Putamen (tissue), 1 donor: ENCODE measurements at regions not wholly inside any gene's neighbourhood (a gene's known extent, or its start where the extent isn't known, plus 50 kb on each side); places are given as distances from the start of the nearest gene placed in this dataset.

Experiments
- DNase-seq: peaks from one replicate; pipeline ENCODE4 v3.0.0-alpha.2; 2016; ENCODE audit warnings: low spot score

DNA sequence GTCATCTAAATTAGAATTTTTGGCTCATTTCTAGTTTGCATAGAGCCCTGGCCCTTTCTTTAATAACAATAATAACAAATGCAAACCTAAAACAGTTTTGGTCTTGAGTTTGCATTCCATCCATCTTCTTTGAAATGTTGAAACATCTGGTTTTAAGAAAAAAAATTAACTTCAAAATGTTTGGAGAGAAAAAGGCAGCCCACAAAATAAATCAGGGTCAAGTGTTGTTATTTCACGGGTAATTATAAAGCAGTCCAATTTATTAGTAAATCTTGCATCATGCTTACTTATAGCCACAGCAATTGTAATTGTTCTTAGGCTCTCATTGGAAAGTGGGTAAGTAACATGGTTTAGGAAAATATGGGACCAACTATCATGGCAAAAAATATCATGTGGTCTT lies 247.0 kb upstream of the MEF2C start:
- DNase-seq: no peak

DNA sequence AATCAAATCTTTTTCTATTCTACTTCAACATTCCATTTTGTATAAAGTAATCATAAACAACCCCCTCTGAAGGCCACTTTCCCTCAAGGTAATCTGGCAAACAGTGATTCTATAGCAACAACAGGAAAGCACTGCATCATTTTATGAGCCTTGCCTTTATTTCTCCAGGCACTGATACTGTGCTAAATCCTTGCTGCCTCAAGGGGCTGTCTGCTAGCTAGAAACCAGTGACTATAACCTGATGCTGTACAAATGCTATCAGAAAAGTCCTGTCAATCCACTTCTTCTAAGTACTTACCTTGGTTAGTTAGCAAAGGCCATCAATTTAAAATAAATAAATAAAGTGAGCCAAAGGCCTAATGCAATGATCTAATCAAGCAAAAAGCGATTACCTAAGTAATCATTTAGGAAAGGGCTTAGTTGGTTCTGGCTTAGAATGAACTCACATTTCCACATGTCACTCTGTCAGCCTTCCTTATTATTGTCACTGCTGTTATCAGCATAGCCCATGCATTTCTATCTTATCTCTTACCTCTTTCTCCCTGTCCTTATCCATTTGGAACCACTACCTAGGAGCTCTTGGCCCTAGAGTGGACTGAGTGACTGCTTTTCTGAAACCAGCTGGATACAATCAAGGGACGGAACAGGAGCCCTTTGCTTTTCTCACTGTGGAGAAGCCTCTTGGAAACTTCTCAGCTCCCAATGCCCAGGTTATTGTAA lies 246.1 kb upstream of the MEF2C start:
- no peak for DNase-seq

DNA sequence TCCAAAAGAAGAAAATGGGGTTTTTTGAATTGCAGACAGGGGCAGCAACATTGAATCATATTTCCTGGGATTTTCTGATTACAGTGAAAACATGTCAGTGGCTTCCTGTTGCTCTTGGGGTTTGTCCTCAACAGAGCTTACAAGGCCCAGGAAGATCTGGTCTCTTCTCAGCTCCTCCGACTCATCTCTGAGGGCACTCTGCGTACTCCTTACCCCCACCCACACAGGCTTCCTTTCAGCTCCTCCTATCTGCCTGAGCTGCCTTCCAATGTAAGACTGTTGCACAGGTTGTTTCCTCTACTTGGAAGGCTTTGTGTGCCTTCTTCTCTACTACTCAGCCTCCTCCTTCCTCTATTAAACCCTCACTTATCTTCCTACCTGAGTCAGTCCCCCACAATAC lies 245.1 kb upstream of the MEF2C start:
- DNase-seq: no peak

DNA sequence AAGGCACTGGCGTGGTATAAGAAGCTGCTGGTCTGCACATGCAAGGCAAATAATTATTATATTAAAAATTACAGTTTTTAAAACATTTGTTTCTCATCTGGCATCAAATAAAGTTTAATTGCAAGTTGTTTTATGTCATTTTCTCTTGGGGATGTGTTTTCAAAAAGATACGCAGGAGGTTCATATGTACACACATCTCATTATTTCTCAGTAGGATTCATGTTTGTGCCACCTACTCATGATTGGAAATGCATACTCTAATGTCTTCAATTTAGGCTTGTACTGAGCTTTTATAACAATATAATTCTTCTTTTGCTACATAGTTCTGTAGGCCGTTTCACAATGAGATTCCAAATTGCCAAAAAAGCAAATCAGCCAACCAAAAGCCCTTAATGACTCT lies 244.2 kb upstream of the MEF2C start:
- DNase-seq: no peak

DNA sequence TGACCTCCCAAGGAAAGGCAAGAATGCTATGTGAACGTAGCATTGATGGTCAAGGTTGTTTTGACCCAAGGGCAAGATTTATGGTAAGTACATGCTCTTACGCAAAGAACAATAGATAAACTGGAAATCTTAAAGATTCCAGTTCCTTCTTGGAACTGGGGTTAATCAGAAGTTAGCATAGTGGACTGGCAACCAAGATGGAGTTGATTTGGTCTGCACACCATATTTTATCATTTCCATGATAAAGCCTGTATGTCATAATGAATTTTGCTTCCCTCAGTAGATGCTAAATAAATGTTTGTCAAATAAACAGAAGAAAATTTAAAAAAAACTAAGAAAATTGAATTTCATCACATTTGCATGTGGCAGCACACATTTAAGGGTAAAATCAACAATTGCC lies 242.4 kb upstream of the MEF2C start:
- DNase-seq: no peak

DNA sequence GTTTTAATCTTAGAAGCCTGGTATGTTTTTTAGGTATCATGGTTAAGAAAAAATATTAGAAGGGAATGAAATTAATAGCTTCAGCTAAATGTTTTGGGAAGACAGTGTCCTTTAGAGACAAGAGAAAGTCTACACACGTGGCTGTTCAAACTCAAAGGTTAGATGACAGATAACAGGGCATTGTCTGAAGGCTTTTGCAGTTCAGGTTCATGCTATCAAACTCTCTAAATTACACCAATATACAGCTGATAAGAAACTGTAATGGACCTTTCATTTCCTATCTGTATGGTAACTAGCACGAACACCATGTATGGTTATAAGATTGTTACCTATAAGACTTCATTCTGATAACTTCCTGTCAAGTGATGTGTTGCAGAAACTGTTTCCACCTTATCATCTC lies 240.6 kb upstream of the MEF2C start:
- no peak for DNase-seq

DNA sequence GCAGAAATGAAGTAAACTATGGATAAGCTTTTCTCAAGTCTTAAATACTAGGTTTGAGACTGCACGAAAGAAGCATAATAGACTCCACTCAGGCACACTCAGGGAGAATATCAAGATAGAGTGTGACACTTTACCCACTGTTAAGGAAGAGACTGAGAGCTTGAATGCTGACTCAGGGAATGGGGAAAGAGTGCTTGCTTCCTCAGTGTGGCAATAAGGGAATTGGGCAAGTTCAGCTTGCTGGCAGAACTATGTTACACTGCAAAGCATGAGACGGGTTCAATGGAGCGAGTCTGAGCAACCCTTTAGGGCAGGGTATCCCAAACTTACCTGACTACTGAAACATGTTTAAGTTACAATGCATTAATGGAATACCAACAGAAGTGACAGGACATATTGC lies 237.7 kb upstream of the MEF2C start:
- DNase-seq: peak; percentile 15

DNA sequence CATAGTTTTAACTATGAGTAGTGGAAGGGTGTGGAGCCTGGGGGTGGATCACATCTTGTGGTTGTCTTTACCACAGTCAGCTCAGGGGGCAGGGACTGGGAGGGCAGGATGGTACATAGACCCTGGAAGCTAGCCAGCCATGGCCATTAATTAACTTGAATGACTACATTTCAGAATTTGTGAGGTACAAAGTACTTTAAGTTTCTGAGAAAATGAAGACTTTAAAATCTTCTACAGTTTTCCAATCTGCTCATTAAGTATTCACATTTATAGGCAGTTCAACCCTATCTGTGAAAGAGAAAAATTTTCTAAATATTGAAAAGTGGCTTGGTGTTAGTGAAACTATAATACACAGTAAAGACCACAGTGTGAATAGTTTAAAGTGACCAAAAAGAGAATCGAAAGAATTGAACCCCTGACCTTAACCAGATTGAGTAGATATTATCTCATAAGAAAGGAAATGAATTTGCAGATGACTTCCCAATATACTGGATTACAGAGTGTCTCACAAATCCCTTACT lies 234.2 kb upstream of the MEF2C start:
- no peak for DNase-seq

DNA sequence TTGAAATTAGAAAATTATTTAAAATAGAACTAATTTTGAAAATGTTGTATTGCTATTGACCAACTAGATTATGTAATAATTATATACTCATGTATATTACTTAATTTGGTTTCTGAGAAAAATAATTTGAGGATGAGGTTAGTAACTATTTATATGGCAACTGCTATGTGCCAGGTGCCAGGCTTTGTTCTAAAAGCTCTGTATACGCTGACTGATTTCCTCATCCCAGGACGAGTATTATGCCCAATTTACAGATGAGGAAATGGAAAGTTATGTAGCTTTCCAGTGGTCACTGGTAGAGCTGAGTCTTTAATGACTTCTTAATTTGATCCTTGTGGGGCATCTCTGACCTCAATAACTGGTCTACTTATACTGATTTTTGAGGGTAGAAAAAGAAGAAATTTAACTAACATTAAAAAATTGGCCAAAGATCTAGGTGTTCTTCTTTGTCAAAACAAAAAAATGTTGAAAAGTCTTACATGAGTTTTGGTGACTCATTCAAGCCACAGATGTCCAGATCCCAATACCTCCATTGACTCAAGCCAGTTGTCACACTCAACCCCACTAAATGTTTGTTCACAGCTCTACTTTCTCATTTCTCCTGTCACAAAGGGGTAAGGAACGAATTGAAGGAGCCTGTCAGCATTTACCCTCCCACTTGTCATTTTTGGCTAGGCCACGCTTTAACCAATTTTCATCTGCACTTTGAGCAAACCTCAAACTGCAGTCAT lies 228.1 kb upstream of the MEF2C start:
- DNase-seq: no peak

DNA sequence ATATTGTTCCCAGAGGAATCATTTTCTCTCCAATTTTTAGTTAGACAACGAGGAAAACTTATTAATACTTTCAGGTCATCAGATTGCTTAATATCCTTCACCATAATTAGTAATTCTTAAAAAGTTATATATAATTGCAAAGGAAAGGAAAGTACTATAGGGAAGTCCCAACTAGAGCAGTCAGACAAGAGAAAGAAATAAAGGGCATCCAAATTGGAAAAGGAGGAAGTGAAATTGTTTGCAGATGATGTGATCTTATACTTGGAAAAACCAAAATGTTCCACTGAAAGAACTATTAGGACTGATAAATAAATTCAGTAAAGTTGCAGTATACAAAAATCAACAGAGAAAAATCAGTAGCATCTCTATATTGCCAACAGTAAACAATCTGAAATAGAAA lies 223.5 kb upstream of the MEF2C start:
- no peak for DNase-seq

DNA sequence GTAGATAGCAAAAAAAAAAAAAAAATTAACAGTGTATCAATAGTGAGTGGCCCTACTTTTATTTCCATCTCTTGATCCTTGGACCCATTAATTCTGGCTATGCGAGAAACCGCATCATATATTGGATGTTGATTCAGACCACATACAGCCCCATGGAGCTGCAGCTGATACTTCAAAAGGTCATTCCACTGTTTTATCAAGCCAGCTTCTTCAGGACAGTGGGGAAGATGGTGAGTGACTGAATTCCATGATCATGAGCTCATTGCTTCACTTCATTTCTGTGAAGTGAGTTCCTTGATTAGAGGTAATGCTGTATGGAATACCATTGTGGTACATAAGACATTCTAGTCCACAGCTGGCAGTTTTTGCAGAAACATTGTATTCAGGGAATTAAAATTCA lies 222.9 kb upstream of the MEF2C start:
- no peak for DNase-seq

DNA sequence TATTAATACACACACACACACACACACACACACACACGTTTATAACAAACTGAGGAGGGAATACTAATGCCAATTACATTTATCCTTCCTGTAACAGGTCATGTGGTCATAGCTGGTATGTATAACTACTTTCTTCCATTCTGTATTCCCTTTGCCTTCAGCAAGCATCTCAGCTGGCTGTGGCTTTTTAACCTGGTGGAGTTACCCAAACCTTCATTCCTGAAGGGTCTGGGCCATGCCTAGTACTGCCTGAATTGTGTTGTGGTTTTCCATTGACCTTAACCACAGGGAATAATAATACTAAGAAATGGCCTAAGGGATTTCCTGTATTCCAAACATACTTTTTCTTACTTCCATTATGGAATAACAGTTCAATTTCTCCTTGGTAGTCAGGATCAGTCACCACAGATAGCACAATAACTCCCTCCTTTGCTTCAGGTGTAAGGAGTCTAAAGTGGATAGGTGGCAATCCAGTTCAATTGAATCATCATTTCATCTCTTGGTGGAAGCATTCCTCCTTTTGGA lies 222.2 kb upstream of the MEF2C start:
- no peak for DNase-seq

DNA sequence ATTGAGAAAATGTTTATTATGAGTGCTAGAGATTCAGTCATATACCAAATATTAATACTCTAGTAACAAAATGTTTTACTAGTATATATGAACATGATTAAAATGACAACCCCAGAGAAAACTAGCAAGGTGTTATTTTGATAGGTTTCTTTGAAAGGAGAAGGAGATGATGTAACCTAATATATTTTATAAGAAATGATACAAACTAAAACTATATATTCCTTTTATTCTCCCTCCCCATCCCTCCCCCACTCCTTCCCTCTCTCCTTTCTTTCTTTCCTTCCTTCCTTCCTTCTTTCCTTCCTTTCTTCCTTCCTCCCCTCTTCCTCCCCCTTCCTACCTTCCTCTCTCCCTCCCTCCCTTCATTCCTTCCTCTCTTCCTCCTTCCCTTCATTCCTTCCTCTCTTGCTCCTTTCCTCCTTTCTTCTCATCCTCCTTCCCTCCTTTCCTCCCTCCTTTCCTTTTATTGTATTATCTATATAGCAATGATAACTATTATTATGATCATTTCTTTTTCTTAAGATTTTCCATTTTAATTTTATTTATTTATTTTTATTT lies 215.3 kb upstream of the MEF2C start:
- DNase-seq: no peak

DNA sequence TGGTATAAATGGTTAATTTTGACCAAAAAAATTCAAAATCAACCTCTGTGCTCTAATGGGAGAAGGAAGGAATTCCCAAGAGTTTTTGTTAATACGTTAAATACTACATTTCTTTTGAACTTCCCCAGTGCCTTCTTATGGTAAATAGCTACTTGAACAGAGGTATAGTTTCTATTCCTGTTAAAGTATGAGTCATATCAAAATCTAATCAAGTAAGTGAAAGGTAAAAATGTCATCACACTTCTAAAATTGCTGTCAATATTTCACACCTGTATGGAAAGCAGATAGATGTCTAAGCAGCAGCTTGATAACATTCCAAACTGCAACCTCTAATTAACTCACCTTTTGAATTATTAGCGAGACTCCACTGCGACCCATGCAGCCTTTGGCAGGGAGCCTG lies 214.1 kb upstream of the MEF2C start:
- no peak for DNase-seq

DNA sequence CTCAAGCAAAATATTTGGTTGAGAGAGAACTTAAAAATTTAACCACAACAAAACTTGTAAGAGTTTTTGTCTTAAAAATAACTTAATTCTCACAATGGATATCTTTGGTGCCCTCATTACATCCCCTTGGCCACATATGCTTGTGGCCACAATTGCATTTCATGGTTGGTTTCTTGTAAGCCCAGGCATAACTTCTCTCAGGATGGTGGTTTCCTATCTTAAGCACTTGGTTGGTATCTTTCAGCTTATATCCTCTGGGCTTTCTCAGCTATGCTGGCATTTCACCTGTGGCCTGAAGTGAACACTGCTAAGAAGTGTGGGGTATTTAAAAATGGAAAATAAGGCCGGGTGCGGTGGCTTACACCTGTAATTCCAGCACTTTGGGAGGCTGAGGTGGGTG lies 212.4 kb upstream of the MEF2C start:
- DNase-seq: no peak

DNA sequence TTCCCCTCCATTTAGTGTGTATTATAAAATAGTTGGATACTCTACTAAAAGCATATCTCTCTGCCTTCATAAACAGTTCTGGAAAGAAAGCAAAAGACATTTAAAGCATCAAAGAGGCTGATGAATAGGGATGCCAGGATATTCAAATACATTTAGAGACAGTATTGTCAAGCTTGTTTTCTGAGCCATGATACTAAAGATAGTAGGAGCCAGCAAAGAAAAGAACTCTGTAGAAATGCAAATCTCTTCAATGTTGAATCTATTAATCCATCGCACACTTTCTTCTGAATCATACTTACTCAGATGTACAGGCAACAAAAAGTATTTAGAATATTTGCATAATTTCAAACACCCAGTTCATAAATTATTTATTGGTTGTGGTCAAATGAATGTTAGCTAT lies 207.1 kb upstream of the MEF2C start:
- no peak for DNase-seq

DNA sequence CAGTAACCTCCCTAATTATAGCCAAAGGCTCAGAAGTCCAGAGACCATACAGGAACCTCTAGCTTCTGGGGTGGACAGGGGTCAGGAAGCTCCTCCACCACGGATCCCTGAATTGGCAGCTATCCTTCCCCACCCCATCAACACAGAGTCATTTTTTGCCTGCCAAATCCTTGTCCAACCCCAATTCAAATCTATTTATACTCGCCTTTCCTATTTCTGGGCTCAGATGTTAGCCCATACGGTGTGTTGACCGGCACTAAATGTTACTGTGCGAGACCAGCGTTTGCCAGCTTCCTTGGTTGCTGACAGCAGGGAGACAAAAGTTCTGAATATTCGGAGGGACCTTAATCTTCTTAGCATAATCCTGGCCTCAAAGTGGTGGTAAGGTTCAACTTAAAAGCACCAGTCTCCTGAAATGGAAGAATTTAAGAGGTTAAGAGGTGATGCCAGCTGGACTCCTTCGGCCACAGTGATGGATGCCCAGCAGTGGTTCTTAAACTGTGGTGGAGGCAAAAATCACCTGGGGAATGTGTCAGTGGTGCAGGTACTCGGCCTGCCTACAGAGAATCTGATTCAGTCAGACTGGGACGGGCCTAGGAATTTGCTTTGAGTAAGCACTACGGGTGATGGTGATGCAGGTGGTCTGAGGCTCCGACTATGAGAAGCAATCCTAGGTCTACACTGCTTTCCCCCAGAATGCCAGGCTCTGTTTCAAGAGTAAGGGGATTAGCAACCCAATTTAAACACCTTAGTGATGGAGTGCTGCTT lies 204.8 kb upstream of the MEF2C start:
- no peak for DNase-seq

DNA sequence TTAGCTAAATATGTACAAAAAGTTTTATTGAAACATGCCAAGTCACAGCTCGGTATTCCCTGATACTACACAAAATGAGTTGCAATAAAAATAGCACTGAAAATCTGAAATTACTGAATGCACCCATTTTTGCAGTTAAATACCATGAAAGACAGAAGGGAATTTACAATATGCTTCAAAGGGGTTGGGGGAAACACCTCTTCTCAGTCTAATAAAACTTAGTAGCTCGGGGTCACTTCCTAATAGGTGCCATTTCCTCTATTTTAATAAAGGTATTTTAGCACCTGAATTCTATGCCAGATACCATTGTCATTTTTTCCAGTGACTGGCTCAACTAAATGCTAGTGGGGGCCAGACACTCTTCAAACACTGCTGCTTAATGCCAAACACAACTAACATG lies 204.1 kb upstream of the MEF2C start:
- no peak for DNase-seq

DNA sequence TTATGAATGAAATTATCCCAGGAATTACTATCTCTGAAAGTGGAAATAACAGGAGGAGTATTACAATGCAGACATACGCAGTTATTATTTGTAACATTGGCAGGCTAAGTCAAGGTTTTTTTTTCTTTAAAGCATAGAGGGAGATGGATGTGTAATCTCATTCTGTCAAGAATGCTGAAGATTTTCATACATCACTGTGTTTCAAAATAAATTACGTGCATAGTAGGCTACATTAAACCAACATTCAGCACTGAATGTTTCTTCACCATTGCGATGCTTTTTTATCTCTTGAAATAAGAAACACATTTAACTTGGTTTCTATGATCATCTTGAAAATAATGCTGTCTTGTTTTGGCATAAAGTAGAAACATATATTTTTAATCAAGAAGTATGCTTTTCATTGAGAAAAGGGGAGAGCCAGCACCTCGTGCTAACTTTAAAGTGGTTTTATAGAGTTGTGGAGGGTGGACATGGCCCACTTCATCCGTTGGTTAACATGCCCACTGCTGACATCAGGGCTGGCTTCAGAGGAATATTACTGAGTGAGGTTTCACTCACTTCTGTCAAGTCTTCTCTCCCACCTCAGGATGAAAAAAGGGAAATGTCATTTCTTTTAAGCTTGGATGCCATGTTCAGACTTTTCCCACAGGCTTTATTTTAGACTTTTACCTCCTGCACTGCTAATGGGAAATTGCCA lies 203.6 kb upstream of the MEF2C start:
- no peak for DNase-seq

DNA sequence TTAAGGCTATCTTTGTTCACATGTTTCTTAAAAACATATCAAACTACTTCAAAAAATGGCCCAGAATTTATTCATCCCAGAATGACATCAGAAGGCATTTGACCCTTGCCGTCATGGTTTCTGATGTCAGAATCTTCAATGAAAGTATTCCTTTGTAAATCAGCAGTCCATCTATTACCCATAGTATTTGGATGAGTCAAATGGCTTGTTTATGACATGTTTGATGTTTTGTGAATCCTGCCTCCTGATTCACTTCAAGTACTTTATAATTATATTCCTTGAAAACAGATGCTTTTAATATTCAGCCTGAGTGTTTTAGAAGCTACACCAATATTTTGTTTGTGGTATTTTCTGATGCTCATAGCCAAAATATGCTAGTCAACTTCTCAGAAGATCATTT lies 200.8 kb upstream of the MEF2C start:
- DNase-seq: no peak

DNA sequence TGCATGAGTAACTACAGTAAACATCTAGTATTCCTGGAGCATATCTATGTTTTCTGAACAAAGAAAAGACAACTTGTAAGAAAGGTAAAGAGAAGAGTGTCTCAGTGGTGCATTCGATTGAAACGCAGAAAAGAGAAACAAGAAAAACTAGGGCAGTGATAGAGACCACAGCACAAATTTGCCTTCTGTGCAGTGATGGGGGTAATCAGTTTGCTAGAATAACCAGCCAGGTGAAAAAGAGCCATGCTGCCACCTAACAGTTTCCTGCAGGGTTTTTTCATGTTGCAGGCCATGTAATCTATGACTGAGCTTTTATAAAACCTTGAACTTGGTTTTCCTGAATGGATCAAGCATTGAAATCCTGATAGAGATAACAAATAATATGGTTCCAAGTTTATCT lies 198.4 kb upstream of the MEF2C start:
- DNase-seq: no peak
